Right atrium auricular region (tissue), 2 donors: ENCODE measurements at regions not wholly inside any gene's neighbourhood (a gene's known extent, or its start where the extent isn't known, plus 50 kb on each side); places are given as distances from the start of the nearest gene placed in this dataset.
A peak's percentile ranks its signal among the peaks of the same experiment; 100 is the strongest.
"Not testable (repeated sequence)": the region's sequence is repeated elsewhere in the genome, so short reads cannot be mapped to it uniquely, and the experiment has no call there.

Experiments
- DNase-seq: peaks from one replicate; pipeline ENCODE4 v3.0.0-alpha.2; 2019; ENCODE audit warnings: low spot score
- H3K27ac ChIP-seq, 2 donors: fragments of 200-600 bp; sonication (generic); 1 replicate in 1 of 2; 2 replicates in 1 of 2; pipeline ENCODE4 v1.5.1; 2016 to 2019
- H3K27me3 ChIP-seq, 2 donors: fragments of 200-600 bp; sonication (generic); one replicate each; pipeline versions ENCODE4 v1.5.1 to v1.6.0; 2017 to 2019
- H3K36me3 ChIP-seq: fragments of 200-600 bp; sonication (generic); one replicate; pipeline ENCODE4 v1.5.1; 2016
- H3K4me1 ChIP-seq, 2 donors: fragments of 200-600 bp; sonication (generic); one replicate each; pipeline versions ENCODE4 v1.5.1 to v1.6.0; 2017 to 2019
- H3K4me3 ChIP-seq, 2 donors: fragments of 200-600 bp; sonication (generic); 1 replicate in 1 of 2; 2 replicates in 1 of 2; pipeline ENCODE4 v1.5.1; 2017 to 2019; ENCODE audit warnings: mild to moderate bottlenecking in 1 of 2, moderate library complexity in 1 of 2
- H3K9me3 ChIP-seq, 2 donors: fragments of 200-600 bp; sonication (generic); one replicate each; pipeline ENCODE4 v1.5.1; 2019
- TF ChIP-seq, protein P1 (sequence below), 2 donors: fragments of 200-600 bp; sonication (generic); IDR thresholded peaks; one replicate each; pipeline ENCODE4 v1.5.1; 2019; ENCODE audit warnings: antibody characterized with exemption in 2 of 2

DNA sequence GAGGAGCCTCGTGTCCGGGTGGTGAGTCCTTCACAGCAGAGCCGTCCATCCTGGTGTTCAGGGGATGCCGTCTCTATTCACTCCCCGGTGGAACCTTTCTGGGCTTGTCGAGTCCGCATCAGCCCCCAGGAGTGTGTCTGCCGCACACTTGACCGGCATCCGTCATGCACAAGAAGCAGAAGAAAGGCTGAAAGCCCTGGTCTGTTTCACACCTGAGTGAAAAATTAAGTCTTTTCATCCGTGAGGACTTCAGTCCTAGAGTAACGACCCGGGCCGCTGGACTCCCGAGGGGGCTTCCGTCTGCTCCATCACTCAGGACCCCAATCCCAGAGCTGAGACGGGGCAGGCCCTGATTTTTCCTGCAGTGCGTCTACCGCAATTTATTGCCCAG lies 332.2 kb downstream of the ADGRD1 start:
- H3K4me1 ChIP-seq, H3K27ac ChIP-seq, H3K9me3 ChIP-seq, DNase-seq, H3K36me3 ChIP-seq, H3K4me3 ChIP-seq, H3K27me3 ChIP-seq: not testable (repeated sequence)

DNA sequence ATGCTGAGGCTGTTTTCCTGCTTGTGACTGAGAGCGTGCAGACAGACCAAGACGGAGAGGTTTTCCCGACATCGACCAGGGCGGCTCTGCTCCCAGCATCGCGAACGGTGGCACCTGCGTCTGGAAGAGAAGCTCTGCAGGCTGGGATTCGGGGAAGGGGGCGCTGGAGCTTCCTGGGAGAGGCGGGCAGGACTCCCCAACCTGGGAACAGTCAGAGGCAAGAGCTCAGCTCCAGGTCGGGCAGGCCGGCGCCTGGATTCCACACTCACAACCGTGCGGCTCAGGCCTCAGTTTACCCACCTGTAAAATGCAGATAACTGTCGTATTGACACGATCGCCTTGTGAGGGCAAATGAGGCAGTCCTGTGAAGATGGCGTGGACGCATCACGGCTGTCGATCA lies 332.6 kb downstream of the ADGRD1 start:
- H3K36me3 ChIP-seq, H3K27me3 ChIP-seq, H3K4me1 ChIP-seq, H3K9me3 ChIP-seq, DNase-seq, H3K4me3 ChIP-seq, H3K27ac ChIP-seq: not testable (repeated sequence)

DNA sequence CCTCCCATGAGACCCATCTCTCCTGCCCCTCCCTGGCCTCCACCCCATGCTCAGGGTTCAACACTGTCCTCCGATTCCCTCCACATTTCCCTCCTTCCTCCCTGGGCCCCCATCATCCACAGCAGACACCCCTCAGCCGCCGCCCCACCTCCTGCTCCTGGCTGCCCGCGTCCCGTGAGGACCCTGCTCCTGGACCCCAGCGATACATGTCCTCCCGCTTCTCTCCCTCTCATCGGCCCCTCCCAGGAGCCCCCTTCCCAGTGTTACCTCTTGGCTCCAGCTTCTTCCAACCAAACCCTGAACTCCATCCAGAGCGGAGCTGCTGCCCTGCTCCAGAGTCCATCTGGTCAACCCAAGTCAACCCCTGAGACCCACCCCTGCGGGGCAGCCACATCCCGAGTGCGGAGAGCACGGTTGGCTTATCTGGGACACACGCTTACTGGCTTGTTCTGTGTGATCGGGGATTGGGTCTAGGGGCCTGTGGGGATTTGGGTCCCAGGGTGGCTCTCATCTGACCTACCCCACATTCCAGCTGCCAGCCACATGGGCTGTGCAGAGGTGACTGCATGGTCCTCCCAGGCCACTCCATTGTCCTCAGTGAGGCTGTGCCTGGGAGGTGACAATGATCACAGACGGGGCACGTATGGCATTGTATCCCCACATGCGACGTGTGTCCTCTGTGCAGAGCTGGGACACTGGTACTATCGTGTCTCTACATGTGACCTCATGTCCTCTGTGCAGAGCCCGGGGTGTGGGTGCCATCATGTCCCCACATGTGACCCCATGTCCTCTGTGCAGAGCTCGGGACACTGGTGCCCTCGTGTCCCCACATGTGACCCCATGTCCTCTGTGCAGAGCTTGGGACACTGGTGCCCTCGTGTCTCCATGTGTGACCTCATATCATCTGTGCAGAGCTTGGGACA lies 333.6 kb downstream of the ADGRD1 start:
- Histone ChIP-seq H3K4me1 (no peaks in the 10 kb centered on the region), H3K9me3 (no peaks in the 10 kb centered on the region), H3K4me3 (no peak overlapping the region), H3K27me3 (no peaks in the 10 kb centered on the region), H3K36me3 (no peaks in the 10 kb centered on the region), H3K27ac (no peak overlapping the region)
- DNase-seq: no peak
- TF ChIP-seq, protein P1, sequence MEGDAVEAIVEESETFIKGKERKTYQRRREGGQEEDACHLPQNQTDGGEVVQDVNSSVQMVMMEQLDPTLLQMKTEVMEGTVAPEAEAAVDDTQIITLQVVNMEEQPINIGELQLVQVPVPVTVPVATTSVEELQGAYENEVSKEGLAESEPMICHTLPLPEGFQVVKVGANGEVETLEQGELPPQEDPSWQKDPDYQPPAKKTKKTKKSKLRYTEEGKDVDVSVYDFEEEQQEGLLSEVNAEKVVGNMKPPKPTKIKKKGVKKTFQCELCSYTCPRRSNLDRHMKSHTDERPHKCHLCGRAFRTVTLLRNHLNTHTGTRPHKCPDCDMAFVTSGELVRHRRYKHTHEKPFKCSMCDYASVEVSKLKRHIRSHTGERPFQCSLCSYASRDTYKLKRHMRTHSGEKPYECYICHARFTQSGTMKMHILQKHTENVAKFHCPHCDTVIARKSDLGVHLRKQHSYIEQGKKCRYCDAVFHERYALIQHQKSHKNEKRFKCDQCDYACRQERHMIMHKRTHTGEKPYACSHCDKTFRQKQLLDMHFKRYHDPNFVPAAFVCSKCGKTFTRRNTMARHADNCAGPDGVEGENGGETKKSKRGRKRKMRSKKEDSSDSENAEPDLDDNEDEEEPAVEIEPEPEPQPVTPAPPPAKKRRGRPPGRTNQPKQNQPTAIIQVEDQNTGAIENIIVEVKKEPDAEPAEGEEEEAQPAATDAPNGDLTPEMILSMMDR (IDR thresholded peaks at IDR 0.05): no peak

DNA sequence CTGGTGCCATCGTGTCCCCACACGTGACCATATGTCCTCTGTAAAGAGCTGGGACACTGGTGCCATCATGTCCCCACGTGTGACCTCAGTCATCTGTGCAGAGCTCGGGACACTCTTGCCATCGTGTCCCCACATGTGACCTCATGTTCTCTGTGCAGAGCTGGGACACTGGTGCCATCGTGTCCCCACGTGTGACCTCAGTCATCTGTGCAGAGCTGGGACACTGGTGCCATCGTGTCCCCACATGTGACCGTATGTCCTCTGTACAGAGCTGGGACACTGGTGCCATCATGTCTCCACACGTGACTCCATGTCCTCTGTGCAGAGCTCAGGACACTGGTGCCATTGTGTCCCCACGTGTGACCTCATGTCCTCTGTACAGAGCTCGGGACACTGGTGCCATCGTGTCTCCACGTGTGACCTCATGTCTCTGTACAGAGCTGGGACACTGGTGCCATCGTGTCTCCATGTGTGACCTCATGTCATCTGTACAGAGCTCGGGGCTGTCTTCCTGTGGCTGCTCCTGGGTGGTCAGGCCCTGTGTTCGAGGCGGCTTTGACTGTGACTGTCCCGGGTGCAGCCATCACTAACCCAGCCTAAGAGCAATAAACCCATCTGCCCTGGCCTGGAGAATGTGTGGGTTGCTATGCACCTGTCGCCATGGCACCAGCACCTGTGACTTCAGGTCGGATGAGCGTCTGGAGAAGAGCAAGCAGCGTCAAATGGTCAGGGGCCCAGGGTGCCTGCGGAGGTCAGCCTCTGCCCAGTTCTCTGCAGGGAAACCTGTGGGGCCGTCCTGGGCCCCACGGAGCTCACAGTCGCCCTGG lies 334.4 kb downstream of the ADGRD1 start:
- Histone ChIP-seq H3K9me3 (no peaks in the 10 kb centered on the region), H3K36me3 (no peaks in the 10 kb centered on the region), H3K27me3 (no peaks in the 10 kb centered on the region), H3K4me1 (no peaks in the 10 kb centered on the region), H3K27ac (no peak overlapping the region), H3K4me3 (no peak overlapping the region)
- no peak for DNase-seq
- TF ChIP-seq, protein P1 (IDR thresholded peaks at IDR 0.05): no peak

DNA sequence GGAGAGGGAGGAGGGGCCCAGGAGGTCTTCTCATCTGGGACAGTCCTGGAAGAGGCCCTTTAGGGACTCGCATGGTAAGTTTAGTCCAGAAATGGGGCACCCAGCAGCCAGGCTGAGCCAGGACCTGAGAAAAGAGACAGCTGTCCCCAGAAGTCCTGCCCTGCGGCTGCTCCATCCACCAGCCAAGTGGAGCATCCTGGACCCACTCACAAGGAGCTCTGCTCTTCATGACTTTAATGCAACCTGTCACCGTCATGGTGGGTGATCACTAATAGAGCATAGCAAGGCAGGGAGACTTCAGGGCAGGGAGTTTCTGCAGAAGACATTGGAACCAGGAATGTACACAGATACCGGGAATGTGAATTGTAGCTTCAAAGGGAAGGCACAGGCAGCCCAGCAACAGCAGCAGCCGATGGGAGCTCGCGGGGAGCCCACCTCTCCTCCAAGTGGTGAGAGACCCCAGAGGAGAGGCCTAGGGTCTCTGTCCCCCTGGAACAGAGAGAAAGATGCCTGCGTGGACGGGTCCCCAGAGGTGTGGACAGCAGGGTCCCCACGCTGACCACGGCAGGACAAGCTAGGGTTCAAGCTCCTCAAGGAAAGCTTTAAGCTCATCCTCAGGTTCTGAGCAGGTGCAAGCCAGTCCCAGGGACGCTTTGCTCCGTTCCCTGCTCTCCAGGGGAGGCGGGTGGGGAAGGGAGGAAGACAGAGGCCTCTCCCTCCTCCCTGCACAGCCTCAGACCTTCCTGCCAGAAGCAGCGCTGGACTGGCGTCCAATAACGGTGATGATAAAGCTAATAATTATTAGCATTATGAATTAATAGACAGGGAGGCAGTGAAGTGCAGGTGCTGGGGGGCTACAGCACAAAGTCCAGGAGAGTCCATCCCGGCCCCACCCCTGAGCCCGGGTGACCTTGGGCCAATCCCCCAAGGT lies 335.3 kb downstream of the ADGRD1 start:
- H3K4me1 ChIP-seq, H3K9me3 ChIP-seq, H3K36me3 ChIP-seq, H3K4me3 ChIP-seq, DNase-seq, H3K27ac ChIP-seq, H3K27me3 ChIP-seq: not testable (repeated sequence)

DNA sequence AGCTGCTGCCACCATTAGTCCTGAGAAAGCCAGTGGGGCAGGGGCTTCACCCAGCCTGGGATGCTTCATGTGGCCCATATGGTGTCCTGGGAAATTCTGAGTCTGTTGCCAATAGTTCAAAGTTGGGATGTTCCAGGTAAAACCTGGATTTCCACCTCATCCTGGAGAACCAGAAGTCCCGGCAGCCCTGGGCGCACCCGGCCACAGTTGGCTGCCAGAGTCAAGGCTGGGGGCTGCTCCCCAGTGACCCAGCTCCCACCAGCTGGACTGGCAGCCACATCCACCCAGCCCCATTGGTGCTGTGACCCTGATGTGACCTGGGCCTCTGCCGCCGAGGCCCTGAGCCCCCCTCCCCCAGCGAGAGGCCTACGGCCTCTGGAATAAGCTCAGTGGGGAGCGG lies 336.1 kb downstream of the ADGRD1 start:
- H3K36me3 ChIP-seq: not testable (repeated sequence)
- DNase-seq: peak; percentile 5

DNA sequence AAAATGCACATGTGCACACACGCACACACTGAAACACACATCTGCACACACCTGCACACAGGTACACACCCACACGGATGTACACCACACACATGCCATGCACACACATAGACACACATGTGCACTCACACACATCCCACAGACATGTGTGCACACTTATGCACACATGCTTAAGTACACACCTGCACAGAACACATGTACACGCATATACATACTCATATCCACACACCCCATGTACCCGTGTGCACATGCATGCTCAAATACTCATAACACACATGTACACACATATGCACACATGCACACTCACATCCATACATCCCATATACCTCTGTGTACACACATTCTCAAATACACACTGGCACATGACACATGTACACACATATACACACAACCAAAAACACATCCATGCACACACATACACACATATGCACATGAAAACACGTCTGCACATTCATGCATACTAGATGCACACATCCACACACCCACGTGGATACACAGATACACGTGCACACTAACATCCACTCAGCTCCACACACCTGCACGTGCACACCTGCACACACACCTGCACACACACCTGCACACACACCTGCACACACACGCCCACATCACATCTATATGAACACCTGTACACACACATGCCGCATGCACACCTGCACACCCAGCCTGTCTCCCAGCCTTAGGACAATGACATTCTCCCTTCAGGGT lies 336.7 kb downstream of the ADGRD1 start:
- no peaks in the 10 kb centered on the region for H3K4me1 ChIP-seq
- H3K27me3 ChIP-seq: no peaks in the 10 kb centered on the region
- H3K9me3 ChIP-seq: no peaks in the 10 kb centered on the region
- H3K36me3 ChIP-seq: no peaks in the 10 kb centered on the region
- TF ChIP-seq, protein P1 (IDR thresholded peaks at IDR 0.05): no peak
- H3K4me3 ChIP-seq: no peak overlapping the region
- H3K27ac ChIP-seq: no peak overlapping the region
- peak; percentile 5 for DNase-seq

More for the DNA sequence above, 336.1 kb downstream of the ADGRD1 start:
- not testable (repeated sequence) for H3K4me3 ChIP-seq, H3K9me3 ChIP-seq, H3K27ac ChIP-seq, H3K27me3 ChIP-seq, H3K4me1 ChIP-seq

DNA sequence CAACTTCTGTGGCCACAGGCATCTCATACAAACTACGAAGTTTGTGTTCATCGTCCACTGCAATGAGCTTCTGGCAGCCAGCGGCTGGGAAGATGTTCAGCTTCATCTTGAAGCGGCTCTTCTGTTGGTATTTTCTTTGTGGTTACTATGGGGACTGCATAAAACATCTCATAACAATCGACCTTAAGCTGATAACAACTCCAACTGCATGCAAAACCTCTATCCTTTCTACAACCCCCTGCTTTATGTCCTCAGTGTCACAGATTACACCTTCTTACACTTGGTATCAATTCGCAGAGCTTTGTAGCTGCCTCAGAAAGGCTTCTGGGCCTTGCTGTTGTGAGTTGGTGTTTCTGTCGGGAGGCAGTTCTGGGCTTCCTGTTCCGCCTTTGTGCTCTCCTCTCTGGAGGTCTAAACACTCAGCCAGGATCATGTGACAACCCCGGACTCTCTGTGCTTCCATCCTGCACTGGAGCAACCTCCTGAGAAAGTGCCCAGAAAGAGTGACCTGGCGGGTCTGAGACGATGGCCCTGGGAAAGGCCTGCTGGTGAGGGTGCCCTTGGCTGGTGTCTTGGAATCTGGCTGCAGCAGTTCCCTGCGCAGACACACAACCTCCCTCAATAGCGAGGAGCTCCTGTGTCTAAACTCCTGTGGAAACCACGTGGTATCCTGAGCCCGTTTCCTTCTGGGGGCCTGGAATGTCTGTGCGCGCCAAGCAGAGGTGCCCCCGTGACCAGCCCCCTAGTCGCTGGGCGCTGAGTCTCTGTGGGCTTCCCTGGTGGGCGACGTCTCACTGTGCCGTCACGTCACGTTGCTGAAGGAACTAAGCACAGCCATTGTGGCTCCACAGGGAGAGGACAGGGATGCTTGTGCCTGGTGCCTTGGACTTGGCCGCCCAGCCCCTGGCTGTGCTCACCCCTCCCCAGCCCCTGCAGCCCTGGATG lies 339.6 kb downstream of the ADGRD1 start:
- H3K27me3 ChIP-seq: not testable (repeated sequence)
- peak; percentile 51 for DNase-seq

DNA sequence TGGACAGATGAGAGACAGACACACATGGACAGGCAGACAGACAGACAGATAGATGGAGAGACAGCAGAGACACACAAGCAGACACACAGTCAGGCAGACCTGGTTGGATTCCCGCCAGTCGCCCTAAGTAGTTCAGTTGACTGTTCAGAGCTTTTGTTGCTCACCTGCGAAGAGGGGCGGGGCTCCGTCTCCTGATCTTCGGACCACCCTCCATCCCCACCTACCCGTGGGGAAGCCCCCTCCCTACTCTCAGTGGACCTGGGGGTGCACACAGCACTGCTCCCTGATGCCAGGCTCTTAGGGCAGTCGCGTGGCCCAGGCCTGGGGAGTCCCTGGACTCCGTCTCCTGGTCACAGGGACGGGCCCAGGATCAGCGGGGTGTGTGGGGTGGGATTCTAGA lies 341.0 kb downstream of the ADGRD1 start:
- H3K36me3 ChIP-seq, H3K27me3 ChIP-seq, H3K4me1 ChIP-seq, H3K27ac ChIP-seq, H3K9me3 ChIP-seq, H3K4me3 ChIP-seq: not testable (repeated sequence)
- DNase-seq: peak; percentile 44

More for the DNA sequence above, 339.6 kb downstream of the ADGRD1 start:
- H3K4me1 ChIP-seq, H3K36me3 ChIP-seq, H3K4me3 ChIP-seq, H3K9me3 ChIP-seq, H3K27ac ChIP-seq: not testable (repeated sequence)
